H1 (cell line): ENCODE measurements at regions not wholly inside any gene's neighbourhood (a gene's known extent, or its start where the extent isn't known, plus 50 kb on each side); places are given as distances from the start of the nearest gene placed in this dataset.

Source experiments
- PHF8 ChIP-seq: fragments of 200-600 bp; sonication (generic); conservative IDR thresholded peaks from 2 replicates; pipeline ENCODE4 v1.7.1; 2012; ENCODE audit warnings: low read depth, mild to moderate bottlenecking, inconsistent platforms, low read length, moderate library complexity
- TF ChIP-seq, protein P1 (sequence below): fragments of 300-600 bp; sonication (generic); IDR thresholded peaks from 2 replicates; pipeline ENCODE4 v1.7.1; 2012; ENCODE audit warnings: low read length, moderate library complexity, mild to moderate bottlenecking, inconsistent platforms; ENCODE audit not compliant: insufficient replicate concordance
- TF ChIP-seq, protein P2 (sequence below): IDR thresholded peaks from 2 replicates; pipeline ENCODE4 v1.6.1; 2011; ENCODE audit warnings: low read length, improper control_type of control experiment

GRCh38 chr7:112630565-112630964, 149.8 kb downstream of the LSMEM1 start (continued):
- no peak for TF ChIP-seq PHF8
- TF ChIP-seq, protein P1, sequence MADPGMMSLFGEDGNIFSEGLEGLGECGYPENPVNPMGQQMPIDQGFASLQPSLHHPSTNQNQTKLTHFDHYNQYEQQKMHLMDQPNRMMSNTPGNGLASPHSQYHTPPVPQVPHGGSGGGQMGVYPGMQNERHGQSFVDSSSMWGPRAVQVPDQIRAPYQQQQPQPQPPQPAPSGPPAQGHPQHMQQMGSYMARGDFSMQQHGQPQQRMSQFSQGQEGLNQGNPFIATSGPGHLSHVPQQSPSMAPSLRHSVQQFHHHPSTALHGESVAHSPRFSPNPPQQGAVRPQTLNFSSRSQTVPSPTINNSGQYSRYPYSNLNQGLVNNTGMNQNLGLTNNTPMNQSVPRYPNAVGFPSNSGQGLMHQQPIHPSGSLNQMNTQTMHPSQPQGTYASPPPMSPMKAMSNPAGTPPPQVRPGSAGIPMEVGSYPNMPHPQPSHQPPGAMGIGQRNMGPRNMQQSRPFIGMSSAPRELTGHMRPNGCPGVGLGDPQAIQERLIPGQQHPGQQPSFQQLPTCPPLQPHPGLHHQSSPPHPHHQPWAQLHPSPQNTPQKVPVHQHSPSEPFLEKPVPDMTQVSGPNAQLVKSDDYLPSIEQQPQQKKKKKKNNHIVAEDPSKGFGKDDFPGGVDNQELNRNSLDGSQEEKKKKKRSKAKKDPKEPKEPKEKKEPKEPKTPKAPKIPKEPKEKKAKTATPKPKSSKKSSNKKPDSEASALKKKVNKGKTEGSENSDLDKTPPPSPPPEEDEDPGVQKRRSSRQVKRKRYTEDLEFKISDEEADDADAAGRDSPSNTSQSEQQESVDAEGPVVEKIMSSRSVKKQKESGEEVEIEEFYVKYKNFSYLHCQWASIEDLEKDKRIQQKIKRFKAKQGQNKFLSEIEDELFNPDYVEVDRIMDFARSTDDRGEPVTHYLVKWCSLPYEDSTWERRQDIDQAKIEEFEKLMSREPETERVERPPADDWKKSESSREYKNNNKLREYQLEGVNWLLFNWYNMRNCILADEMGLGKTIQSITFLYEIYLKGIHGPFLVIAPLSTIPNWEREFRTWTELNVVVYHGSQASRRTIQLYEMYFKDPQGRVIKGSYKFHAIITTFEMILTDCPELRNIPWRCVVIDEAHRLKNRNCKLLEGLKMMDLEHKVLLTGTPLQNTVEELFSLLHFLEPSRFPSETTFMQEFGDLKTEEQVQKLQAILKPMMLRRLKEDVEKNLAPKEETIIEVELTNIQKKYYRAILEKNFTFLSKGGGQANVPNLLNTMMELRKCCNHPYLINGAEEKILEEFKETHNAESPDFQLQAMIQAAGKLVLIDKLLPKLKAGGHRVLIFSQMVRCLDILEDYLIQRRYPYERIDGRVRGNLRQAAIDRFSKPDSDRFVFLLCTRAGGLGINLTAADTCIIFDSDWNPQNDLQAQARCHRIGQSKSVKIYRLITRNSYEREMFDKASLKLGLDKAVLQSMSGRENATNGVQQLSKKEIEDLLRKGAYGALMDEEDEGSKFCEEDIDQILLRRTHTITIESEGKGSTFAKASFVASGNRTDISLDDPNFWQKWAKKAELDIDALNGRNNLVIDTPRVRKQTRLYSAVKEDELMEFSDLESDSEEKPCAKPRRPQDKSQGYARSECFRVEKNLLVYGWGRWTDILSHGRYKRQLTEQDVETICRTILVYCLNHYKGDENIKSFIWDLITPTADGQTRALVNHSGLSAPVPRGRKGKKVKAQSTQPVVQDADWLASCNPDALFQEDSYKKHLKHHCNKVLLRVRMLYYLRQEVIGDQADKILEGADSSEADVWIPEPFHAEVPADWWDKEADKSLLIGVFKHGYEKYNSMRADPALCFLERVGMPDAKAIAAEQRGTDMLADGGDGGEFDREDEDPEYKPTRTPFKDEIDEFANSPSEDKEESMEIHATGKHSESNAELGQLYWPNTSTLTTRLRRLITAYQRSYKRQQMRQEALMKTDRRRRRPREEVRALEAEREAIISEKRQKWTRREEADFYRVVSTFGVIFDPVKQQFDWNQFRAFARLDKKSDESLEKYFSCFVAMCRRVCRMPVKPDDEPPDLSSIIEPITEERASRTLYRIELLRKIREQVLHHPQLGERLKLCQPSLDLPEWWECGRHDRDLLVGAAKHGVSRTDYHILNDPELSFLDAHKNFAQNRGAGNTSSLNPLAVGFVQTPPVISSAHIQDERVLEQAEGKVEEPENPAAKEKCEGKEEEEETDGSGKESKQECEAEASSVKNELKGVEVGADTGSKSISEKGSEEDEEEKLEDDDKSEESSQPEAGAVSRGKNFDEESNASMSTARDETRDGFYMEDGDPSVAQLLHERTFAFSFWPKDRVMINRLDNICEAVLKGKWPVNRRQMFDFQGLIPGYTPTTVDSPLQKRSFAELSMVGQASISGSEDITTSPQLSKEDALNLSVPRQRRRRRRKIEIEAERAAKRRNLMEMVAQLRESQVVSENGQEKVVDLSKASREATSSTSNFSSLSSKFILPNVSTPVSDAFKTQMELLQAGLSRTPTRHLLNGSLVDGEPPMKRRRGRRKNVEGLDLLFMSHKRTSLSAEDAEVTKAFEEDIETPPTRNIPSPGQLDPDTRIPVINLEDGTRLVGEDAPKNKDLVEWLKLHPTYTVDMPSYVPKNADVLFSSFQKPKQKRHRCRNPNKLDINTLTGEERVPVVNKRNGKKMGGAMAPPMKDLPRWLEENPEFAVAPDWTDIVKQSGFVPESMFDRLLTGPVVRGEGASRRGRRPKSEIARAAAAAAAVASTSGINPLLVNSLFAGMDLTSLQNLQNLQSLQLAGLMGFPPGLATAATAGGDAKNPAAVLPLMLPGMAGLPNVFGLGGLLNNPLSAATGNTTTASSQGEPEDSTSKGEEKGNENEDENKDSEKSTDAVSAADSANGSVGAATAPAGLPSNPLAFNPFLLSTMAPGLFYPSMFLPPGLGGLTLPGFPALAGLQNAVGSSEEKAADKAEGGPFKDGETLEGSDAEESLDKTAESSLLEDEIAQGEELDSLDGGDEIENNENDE = no peak
- TF ChIP-seq, protein P2, sequence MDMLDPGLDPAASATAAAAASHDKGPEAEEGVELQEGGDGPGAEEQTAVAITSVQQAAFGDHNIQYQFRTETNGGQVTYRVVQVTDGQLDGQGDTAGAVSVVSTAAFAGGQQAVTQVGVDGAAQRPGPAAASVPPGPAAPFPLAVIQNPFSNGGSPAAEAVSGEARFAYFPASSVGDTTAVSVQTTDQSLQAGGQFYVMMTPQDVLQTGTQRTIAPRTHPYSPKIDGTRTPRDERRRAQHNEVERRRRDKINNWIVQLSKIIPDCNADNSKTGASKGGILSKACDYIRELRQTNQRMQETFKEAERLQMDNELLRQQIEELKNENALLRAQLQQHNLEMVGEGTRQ = no peak
